Epithelial cell of proximal tubule (primary cell): ENCODE measurements at regions not wholly inside any gene's neighbourhood (a gene's known extent, or its start where the extent isn't known, plus 50 kb on each side); places are given as distances from the start of the nearest gene placed in this dataset.

Source experiments
- DNase-seq: peaks from one replicate; pipeline ENCODE4 v3.0.0-alpha.2; 2011; ENCODE audit warnings: low read depth
- H3K4me3 ChIP-seq: 2 replicates; pipeline ENCODE4 v1.5.1; 2011; ENCODE audit warnings: low read depth, mild to moderate bottlenecking, low read length
- TF ChIP-seq, protein P1 (sequence below): conservative IDR thresholded peaks from 2 replicates; pipeline ENCODE4 v1.5.1; 2012; ENCODE audit warnings: low read depth, mild to moderate bottlenecking, low read length

DNA sequence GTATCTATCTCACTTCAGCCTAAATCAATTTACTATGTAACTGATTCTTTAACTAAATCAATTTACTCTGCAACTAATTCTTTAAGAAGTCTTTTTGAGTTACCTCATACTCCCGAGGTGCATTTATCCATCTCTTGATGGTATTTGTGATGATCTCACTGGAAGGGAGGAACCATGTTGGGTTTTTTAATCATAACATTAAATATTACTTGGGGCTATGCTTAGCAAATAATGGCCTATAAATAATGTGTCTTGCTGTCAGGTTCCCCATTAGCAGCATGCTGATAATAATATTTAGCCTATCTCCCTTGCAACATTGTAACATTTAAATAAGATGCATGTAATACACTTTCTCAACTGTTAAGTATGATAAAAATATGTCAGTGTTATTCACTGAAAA is 411.3 kb downstream of the SLITRK1 start:
- no peak for DNase-seq
- TF ChIP-seq, protein P1, sequence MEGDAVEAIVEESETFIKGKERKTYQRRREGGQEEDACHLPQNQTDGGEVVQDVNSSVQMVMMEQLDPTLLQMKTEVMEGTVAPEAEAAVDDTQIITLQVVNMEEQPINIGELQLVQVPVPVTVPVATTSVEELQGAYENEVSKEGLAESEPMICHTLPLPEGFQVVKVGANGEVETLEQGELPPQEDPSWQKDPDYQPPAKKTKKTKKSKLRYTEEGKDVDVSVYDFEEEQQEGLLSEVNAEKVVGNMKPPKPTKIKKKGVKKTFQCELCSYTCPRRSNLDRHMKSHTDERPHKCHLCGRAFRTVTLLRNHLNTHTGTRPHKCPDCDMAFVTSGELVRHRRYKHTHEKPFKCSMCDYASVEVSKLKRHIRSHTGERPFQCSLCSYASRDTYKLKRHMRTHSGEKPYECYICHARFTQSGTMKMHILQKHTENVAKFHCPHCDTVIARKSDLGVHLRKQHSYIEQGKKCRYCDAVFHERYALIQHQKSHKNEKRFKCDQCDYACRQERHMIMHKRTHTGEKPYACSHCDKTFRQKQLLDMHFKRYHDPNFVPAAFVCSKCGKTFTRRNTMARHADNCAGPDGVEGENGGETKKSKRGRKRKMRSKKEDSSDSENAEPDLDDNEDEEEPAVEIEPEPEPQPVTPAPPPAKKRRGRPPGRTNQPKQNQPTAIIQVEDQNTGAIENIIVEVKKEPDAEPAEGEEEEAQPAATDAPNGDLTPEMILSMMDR, result no peak
- no peak overlapping the region for H3K4me3 ChIP-seq

DNA sequence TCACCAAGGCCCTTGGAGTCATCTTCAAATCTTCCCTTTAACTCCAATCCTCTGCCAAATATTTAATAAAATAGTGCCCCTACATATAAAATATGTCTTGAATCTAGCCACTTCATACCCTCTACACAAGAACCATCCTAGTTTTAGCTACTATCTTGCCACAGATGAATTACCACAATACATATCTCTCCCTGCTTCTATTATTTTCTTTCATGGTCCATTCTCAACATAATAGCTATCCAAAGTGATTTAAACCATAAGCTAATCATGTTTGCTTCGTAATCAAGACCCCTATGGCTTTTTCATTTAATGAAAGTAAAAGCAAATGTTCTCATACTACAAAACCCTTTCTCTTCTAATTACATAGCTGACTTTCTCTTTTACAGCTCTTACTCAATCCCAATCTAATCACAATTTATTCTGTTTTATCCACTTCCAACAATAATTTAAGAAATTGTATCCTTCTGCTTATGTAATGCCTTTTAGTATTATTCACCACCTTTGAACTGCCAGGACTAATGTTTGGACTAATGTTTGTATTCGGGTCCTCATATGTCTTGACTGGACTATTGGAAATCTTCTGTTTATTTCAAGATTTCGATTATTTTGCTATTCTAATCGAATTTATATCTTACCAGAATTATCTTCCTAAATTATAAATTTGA is 412.0 kb downstream of the SLITRK1 start:
- TF ChIP-seq, protein P1, result no peak

DNA sequence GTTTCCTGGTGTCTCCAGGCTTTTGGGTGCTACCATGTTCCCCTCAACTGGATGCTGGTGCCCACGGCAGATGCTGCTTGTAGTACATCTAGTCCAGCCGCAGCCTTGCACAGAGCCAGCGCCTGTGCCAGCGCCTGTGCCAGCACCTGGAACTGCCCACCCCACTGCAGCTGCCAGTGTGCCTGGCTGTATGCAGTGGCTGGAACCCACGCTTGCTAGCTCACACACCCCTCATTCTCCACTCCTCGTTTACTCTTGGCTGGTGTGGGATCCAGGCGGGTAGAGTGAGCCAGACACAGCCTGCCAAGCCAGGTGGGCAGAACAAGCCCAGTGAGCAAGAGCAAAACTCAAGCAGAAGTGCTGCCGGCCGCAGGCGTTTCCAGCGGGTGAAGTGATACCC is 428.6 kb downstream of the SLITRK1 start:
- no peak overlapping the region for H3K4me3 ChIP-seq
- TF ChIP-seq, protein P1, result no peak
- no peak for DNase-seq

More for the DNA sequence above, 412.0 kb downstream of the SLITRK1 start:
- DNase-seq, result no peak
- no peak overlapping the region for H3K4me3 ChIP-seq

DNA sequence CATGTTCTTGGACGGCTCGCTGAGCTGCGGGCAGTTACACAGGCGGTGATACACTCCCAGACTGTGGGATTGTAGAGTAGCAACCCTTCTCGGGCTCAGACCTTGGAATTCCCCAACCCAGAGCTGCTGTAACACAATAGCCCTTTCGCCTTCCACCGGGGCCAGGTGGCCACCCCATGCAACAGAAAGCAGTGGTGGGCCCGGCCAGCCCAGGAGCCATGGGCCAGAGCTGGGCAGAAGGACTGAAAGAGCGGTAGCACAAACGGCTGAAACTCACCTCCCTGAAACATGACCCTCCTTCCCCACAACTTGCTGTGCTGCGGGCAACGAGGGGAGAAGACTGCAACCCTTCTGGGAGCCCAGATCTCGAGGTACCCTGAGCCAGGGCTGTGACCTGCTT is 429.0 kb downstream of the SLITRK1 start:
- no peak overlapping the region for H3K4me3 ChIP-seq
- TF ChIP-seq, protein P1, result no peak
- DNase-seq, result no peak

DNA sequence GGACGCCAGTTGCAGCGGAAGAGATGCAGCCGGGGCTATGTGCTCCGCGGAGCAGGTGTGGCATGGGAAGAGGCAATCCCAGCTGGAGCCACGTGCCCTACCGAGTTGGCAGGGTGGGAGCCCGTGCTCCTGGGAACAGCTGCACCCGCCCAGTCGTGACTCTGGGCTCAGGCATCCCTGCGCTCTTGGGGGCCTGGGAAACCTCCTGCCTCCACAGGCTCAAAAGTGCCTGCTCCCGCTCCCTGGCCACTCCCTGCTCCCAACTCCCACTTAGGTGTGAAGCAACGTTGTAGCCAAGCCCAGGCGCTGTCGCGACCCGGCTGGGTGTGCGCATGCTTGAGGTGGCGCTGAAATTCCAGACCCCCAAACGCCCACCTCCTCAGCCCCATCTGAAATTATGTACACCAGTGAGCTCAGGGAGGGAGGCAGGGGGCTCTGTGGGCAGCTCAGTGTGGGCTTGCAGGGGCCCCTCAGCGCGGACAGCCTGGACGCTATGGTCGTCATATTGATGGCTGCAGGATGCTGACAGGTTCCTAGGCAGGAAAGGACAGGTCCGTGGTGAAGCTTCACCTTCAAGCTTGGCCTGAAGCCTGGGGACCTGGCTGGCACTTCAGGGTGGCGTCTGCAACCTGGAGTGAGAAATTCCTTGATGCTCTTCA is 429.9 kb downstream of the SLITRK1 start:
- DNase-seq, result no peak
- no peak overlapping the region for H3K4me3 ChIP-seq
- TF ChIP-seq, protein P1, result no peak

DNA sequence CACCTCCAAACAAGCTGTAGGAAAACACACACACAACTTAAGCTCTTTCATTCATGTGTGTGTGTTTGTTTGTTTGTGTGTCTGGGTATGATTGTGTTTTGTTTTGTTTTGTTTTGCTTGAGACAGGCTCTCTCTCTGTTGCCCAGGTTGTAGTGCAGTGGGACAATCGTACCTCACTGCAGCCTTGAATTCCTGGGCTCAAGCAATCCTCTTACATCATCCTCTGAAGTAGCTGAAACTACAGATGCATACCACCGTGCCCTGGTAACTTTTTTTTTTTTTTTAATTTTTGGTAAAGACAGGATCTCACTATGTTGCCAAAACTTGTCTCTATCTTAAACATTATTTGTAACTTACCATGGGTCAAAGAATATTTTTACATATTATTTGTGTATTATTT is 431.7 kb downstream of the SLITRK1 start:
- TF ChIP-seq, protein P1, result no peak
- DNase-seq, result no peak
- no peak overlapping the region for H3K4me3 ChIP-seq

DNA sequence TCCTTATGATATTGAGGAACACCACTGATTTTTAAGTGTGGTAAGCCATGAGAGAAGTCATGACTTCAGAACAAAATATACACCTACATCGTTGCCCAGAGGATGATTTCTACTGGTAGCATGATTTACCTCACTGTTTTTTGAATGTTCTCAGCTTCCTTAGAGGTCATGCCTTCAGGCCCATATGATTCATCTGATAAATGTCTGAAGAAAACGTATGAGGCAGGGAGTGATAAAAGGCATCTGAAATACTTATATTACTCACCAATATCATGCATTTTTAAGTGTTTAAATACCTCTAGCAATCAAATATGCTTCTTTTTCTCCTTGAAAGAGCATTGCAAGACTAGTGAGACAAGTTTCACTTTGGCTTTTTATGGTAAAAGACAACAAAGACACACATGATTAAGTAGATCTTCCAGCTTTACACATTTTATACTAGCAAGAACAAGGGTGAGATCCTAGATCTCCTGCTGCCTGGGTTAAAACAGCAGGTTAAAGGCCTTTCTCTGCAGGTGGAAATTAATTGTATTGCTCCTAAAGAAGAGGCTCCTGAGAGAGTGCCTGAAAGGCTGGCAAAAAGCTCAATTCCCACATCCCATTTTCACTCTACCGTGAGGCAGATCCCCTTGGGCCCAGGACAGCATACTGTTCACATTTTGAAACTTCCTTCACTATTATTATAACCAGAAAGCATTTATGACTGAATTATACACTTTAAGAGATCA is 432.4 kb downstream of the SLITRK1 start:
- TF ChIP-seq, protein P1, result no peak
- no peak overlapping the region for H3K4me3 ChIP-seq
- no peak for DNase-seq
